H1 (cell line): ENCODE measurements at regions not wholly inside any gene's neighbourhood (a gene's known extent, or its start where the extent isn't known, plus 50 kb on each side); places are given as distances from the start of the nearest gene placed in this dataset.

Source experiments
- CTCF ChIA-PET: fragments of 300-600 bp; sonication (Branson Sonifier 250); formaldehyde crosslinking; loops from one replicate; lab custom pipeline; 2021; ENCODE audit not compliant: partially characterized antibody; lab: Charles Lee
- POLR2A ChIA-PET: fragments of 300-600 bp; sonication (Branson Sonifier 250); formaldehyde crosslinking; loops from one replicate; lab custom pipeline; 2021; ENCODE audit warnings: inconsistent platforms; ENCODE audit not compliant: partially characterized antibody; lab: Charles Lee
- DNase-seq, 2 experiments: peaks; one replicate each; pipeline versions ENCODE4 v3.0.0 to v3.0.0-alpha.2; 2010 to 2022; ENCODE audit warnings: low spot score in 2 of 2, low read depth in 1 of 2, mixed read lengths in 1 of 2
- FAIRE-seq: peaks from 2 replicates; lab custom pipeline; 2011; peaks lifted over from hg19 to GRCh38; lab: Jason Lieb, UNC
- H2AFZ ChIP-seq: 2 replicates; pipeline ENCODE4 v1.8.1; 2012; ENCODE audit warnings: low read length, inconsistent platforms
- H2AK5ac ChIP-seq: 2 replicates; pipeline ENCODE4 v1.6.1; 2013; ENCODE audit warnings: low read depth, low read length
- H2BK120ac ChIP-seq: replicated peaks from 2 replicates; pipeline ENCODE3; 2013; ENCODE audit warnings: low read depth, low read length, inconsistent platforms
- H2BK12ac ChIP-seq: 2 replicates; pipeline ENCODE4 v1.6.1; 2013; ENCODE audit warnings: low read depth, low read length
- H2BK15ac ChIP-seq: 2 replicates; pipeline ENCODE4 v1.6.1; 2013; ENCODE audit warnings: low read length
- H2BK20ac ChIP-seq: 2 replicates; pipeline ENCODE4 v1.6.1; 2013; ENCODE audit warnings: low read length
- H2BK5ac ChIP-seq: 2 replicates; pipeline ENCODE4 v1.6.1; 2013; ENCODE audit warnings: low read depth, low read length
- H3K14ac ChIP-seq: 2 replicates; pipeline ENCODE4 v1.6.1; 2013; ENCODE audit warnings: inconsistent platforms; ENCODE audit not compliant: insufficient read length
- H3K18ac ChIP-seq: 2 replicates; pipeline ENCODE4 v1.6.1; 2013; ENCODE audit warnings: low read length; ENCODE audit errors: extremely low read depth
- H3K23ac ChIP-seq: 2 replicates; pipeline ENCODE4 v1.6.1; 2013; ENCODE audit warnings: inconsistent platforms; ENCODE audit not compliant: insufficient read length
- H3K23me2 ChIP-seq: 2 replicates; pipeline ENCODE4 v1.6.1; 2013; ENCODE audit warnings: low read depth, low read length
- H3K27ac ChIP-seq: 2 replicates; pipeline ENCODE4 v1.6.1; 2011; ENCODE audit warnings: low read depth, low read length, inconsistent platforms
- H3K27me3 ChIP-seq, 4 experiments: replicated peaks in 1 of 4; 1 replicate in 1 of 4; 2 replicates in 3 of 4; pipeline versions ENCODE4 v1.6.1 to v1.8.1; 2011 to 2013; ENCODE audit warnings: low read length in 3 of 4, mild to moderate bottlenecking in 3 of 4, inconsistent platforms in 2 of 4, mixed read lengths in 2 of 4, moderate library complexity in 1 of 4; ENCODE audit not compliant: control insufficient read depth in 3 of 4, insufficient read depth in 3 of 4; ENCODE audit errors: extremely low read depth in 1 of 4
- H3K36me3 ChIP-seq, 4 experiments: 2 replicates each; pipeline versions ENCODE4 v1.6.1 to v1.8.1; 2011 to 2013; ENCODE audit warnings: mild to moderate bottlenecking in 4 of 4, low read length in 3 of 4, moderate library complexity in 2 of 4, control low read depth in 1 of 4, inconsistent platforms in 1 of 4; ENCODE audit not compliant: insufficient read depth in 4 of 4, control insufficient read depth in 2 of 4
- H3K4ac ChIP-seq: replicated peaks from 2 replicates; pipeline ENCODE3; 2013; ENCODE audit warnings: low read length, low read depth, mixed read lengths, inconsistent platforms; ENCODE audit not compliant: insufficient read length
- H3K4me1 ChIP-seq, 4 experiments: replicated peaks in 1 of 4; 1 replicate in 1 of 4; 2 replicates in 3 of 4; pipeline versions ENCODE4 v1.6.1 to v1.8.1; 2011 to 2013; ENCODE audit warnings: low read length in 3 of 4, inconsistent platforms in 2 of 4, mixed read lengths in 1 of 4; ENCODE audit not compliant: insufficient read depth in 4 of 4, control insufficient read depth in 3 of 4
- H3K4me2 ChIP-seq, 2 experiments: 2 replicates each; pipeline versions ENCODE4 v1.6.1 to v1.8.1; 2011 to 2013; ENCODE audit warnings: low read depth in 2 of 2, low read length in 2 of 2, control low read depth in 1 of 2, inconsistent platforms in 1 of 2, mild to moderate bottlenecking in 1 of 2; ENCODE audit not compliant: insufficient read depth in 1 of 2
- H3K4me3 ChIP-seq, 4 experiments: fragments of 200-600, 300-600 bp in 1 of 4; sonication (generic), shearing (Covaris generic), sonication (Bioruptor Twin) in 1 of 4; 2 replicates each; pipeline versions ENCODE4 v1.5.1 to v1.8.1; 2011 to 2016; ENCODE audit warnings: low read length in 4 of 4, low read depth in 3 of 4, control low read depth in 2 of 4, inconsistent platforms in 2 of 4, mild to moderate bottlenecking in 2 of 4, mixed read lengths in 1 of 4, moderate library complexity in 1 of 4; ENCODE audit not compliant: insufficient read depth in 2 of 4; ENCODE audit errors: extremely low read depth in 1 of 4
- H3K56ac ChIP-seq: replicated peaks from 2 replicates; pipeline ENCODE3; 2013; ENCODE audit warnings: low read depth, mild to moderate bottlenecking, mixed read lengths, low read length, inconsistent platforms; ENCODE audit not compliant: insufficient read length
- H3K79me1 ChIP-seq: 2 replicates; pipeline ENCODE4 v1.6.1; 2013; ENCODE audit warnings: low read depth, low read length, control low read depth
- H3K79me2 ChIP-seq, 2 experiments: 2 replicates each; pipeline versions ENCODE4 v1.6.1 to v1.8.1; 2012 to 2013; ENCODE audit warnings: low read length in 2 of 2, mild to moderate bottlenecking in 2 of 2, inconsistent platforms in 1 of 2; ENCODE audit not compliant: insufficient read depth in 2 of 2, control insufficient read depth in 1 of 2
- H3K9ac ChIP-seq, 4 experiments: replicated peaks in 1 of 4; 1 replicate in 1 of 4; 2 replicates in 3 of 4; pipeline versions ENCODE4 v1.6.1 to v1.8.1; 2011 to 2013; ENCODE audit warnings: low read depth in 3 of 4, low read length in 3 of 4, control low read depth in 2 of 4, mild to moderate bottlenecking in 2 of 4, moderate library complexity in 2 of 4, inconsistent platforms in 1 of 4; ENCODE audit errors: extremely low read depth in 1 of 4
- H3K9me3 ChIP-seq, 2 experiments: 2 replicates each; pipeline versions ENCODE4 v1.6.1 to v1.8.1; 2012 to 2013; ENCODE audit warnings: mild to moderate bottlenecking in 2 of 2, moderate library complexity in 2 of 2, control low read depth in 1 of 2, inconsistent platforms in 1 of 2, low read depth in 1 of 2, low read length in 1 of 2, mixed read lengths in 1 of 2; ENCODE audit not compliant: insufficient read depth in 2 of 2
- H4K20me1 ChIP-seq, 2 experiments: replicated peaks in 1 of 2; 2 replicates each; pipeline versions ENCODE3 to v1.8.1; 2011 to 2013; ENCODE audit warnings: inconsistent platforms in 2 of 2, low read length in 2 of 2, mild to moderate bottlenecking in 1 of 2; ENCODE audit not compliant: insufficient read depth in 2 of 2, control insufficient read depth in 1 of 2
- H4K5ac ChIP-seq: 2 replicates; pipeline ENCODE4 v1.6.1; 2013; ENCODE audit warnings: low read length, low read depth, mixed read lengths, inconsistent platforms; ENCODE audit not compliant: insufficient read length
- H4K8ac ChIP-seq: 2 replicates; pipeline ENCODE4 v1.8.0; 2013; ENCODE audit warnings: mild to moderate bottlenecking, moderate library complexity, low read length, inconsistent platforms; ENCODE audit not compliant: insufficient read depth; ENCODE audit errors: extremely low read depth
- H4K91ac ChIP-seq: replicated peaks from 2 replicates; pipeline ENCODE3; 2013; ENCODE audit warnings: low read length, mixed read lengths, inconsistent platforms; ENCODE audit not compliant: insufficient read length
- BACH1 ChIP-seq: IDR thresholded peaks from 2 replicates; pipeline ENCODE4 v1.6.1; 2012; ENCODE audit warnings: low read length, improper control_type of control experiment
- CBX8 ChIP-seq: fragments of 300-800, 300-1000 bp; sonication (generic); IDR thresholded peaks from 2 replicates; pipeline ENCODE4 v1.7.1; 2016; ENCODE audit warnings: low read depth, low read length, borderline replicate concordance
- SIX5 ChIP-seq: IDR thresholded peaks from 2 replicates; pipeline ENCODE4 v1.6.1; 2011; ENCODE audit warnings: mild to moderate bottlenecking, low read depth, low read length
- TBP ChIP-seq: IDR thresholded peaks from 2 replicates; pipeline ENCODE4 v1.6.1; 2011; ENCODE audit warnings: low read depth, low read length, improper control_type of control experiment
- WGBS, 2 experiments: shearing (Covaris generic) in 1 of 2; methylation state at CpG; one replicate each; pipeline versions ENCODE4 v1.1.6 to v1.1.7; 2013 to 2015; ENCODE audit warnings: low lambda C conversion rate in 2 of 2, mixed read lengths in 2 of 2, inconsistent platforms in 1 of 2, low coverage in 1 of 2, missing lambda C conversion rate in 1 of 2; ENCODE audit not compliant: insufficient replicate concordance in 2 of 2, insufficient coverage in 1 of 2, insufficient read length in 1 of 2; ENCODE audit errors: extremely low coverage in 1 of 2, missing lambda C conversion rate in 1 of 2; 5-methylcytosine and 5-hydroxymethylcytosine counted together
- TF ChIP-seq, protein P1 (sequence below): IDR thresholded peaks from 2 replicates; pipeline ENCODE4 v1.6.1; 2012; ENCODE audit warnings: inconsistent platforms

DNA sequence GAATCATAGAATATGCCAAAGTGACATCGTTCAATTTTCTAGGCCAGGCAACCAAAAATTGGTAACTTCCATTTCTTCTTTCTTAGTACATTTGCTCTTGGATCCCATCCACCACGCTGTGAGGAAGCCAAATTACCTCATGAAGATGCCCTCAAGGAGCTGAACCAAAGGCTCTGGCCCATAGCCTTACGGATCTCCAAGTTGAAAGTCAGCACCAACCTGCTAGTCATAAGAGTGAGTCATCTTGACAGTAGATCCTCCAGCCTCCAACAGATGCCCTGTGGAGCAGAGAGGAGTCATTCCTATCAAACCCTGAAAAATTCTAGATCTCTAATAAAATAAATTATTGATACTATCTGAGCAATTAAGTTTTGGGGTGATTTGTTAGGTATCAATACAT lies 322.5 kb upstream of the COL8A1 start:
- no peak overlapping the region for H2AFZ ChIP-seq
- H2BK12ac ChIP-seq, result no peak overlapping the region
- no peak for DNase-seq
- no peak overlapping the region for H2BK120ac ChIP-seq
- H3K79me1 ChIP-seq, result no peaks in the 10 kb centered on the region
- H4K8ac ChIP-seq, result no peak overlapping the region
- H2BK20ac ChIP-seq, result no peak overlapping the region
- no peaks in the 10 kb centered on the region for H3K36me3 ChIP-seq
- 88% methylated on average over 3 of the region's 3 CpGs; no CpG with 5 or more reads in 1 of the 2 experiments for WGBS, 2 experiments
- no peak overlapping the region for H3K23ac ChIP-seq
- H3K4me1 ChIP-seq, result no peaks in the 10 kb centered on the region
- no peak overlapping the region for H3K27ac ChIP-seq
- H3K27me3 ChIP-seq, result no peaks in the 10 kb centered on the region
- no peak overlapping the region for H4K5ac ChIP-seq
- no peaks in the 10 kb centered on the region for H3K23me2 ChIP-seq
- no peak overlapping the region for H2BK15ac ChIP-seq
- no peaks in the 10 kb centered on the region for H3K79me2 ChIP-seq
- no peak overlapping the region for H3K14ac ChIP-seq
- H4K91ac ChIP-seq, result no peak overlapping the region
- no peak overlapping the region for H3K9ac ChIP-seq
- H3K4me2 ChIP-seq, result no peak overlapping the region
- H3K9me3 ChIP-seq, result no peaks in the 10 kb centered on the region
- ChIA-PET POLR2A (no interaction called here), CTCF (interaction anchor here (1.0 to 2.0 kb wide), 2 partner anchors 10 to 172 kb away, joined by 3 to 5 read pairs; no protein-coding TSS in a partner anchor)
- no peak overlapping the region for H2BK5ac ChIP-seq
- FAIRE-seq, result no peak
- no peak overlapping the region for H2AK5ac ChIP-seq
- H3K4me3 ChIP-seq, result no peak overlapping the region
- H4K20me1 ChIP-seq, result no peaks in the 10 kb centered on the region
- no peak overlapping the region for H3K4ac ChIP-seq
- H3K18ac ChIP-seq, result no peak overlapping the region
- no peak overlapping the region for H3K56ac ChIP-seq
- TF ChIP-seq, protein P1, sequence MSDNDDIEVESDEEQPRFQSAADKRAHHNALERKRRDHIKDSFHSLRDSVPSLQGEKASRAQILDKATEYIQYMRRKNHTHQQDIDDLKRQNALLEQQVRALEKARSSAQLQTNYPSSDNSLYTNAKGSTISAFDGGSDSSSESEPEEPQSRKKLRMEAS, result no peak
- TF ChIP-seq TBP, result no peak
- TF ChIP-seq CBX8, result no peak
- TF ChIP-seq BACH1, result no peak
- TF ChIP-seq SIX5, result no peak
